HG03108 (cell line): ENCODE measurements at regions not wholly inside any gene's neighbourhood (a gene's known extent, or its start where the extent isn't known, plus 50 kb on each side); places are given as distances from the start of the nearest gene placed in this dataset.
"Not testable (repeated sequence)": the region's sequence is repeated elsewhere in the genome, so short reads cannot be mapped to it uniquely, and the experiment has no call there.

Experiments used
- ATAC-seq: cut with Tn5 transposase; IDR thresholded peaks from one replicate; pipeline ENCODE4 v1.9.1; 2021; ENCODE audit warnings: moderate library complexity; ENCODE audit not compliant: unreplicated experiment

- ATAC-seq: no peak
Measured at GRCh38 chr12:131407221-131408035, 303.5 kb upstream of the SFSWAP start.

- no peak for ATAC-seq
Measured at GRCh38 chr12:131408036-131408365, 302.9 kb upstream of the SFSWAP start.

- no peak for ATAC-seq
Measured at GRCh38 chr12:131408484-131408883, 302.4 kb upstream of the SFSWAP start.

GRCh38 chr12:131409211-131409610 lies 301.7 kb upstream of the SFSWAP start:
- no peak for ATAC-seq

GRCh38 chr12:131411827-131412226 lies 299.1 kb upstream of the SFSWAP start:
- not testable (repeated sequence) for ATAC-seq

- ATAC-seq: no peak
Measured at GRCh38 chr12:131413006-131413405, 297.9 kb upstream of the SFSWAP start.

GRCh38 chr12:131413471-131413870 lies 297.4 kb upstream of the SFSWAP start:
- ATAC-seq: no peak

GRCh38 chr12:131414155-131414922 lies 296.6 kb upstream of the SFSWAP start:
- ATAC-seq: not testable (repeated sequence)

- no peak for ATAC-seq
Measured at GRCh38 chr12:131415781-131416180, 295.1 kb upstream of the SFSWAP start.

- ATAC-seq: no peak
Measured at GRCh38 chr12:131418121-131418520, 292.8 kb upstream of the SFSWAP start.

- ATAC-seq: no peak
Measured at GRCh38 chr12:131418884-131419283, 292.0 kb upstream of the SFSWAP start.

GRCh38 chr12:131420867-131421447 lies 289.9 kb upstream of the SFSWAP start:
- no peak for ATAC-seq

GRCh38 chr12:131421509-131422186 lies 289.2 kb upstream of the SFSWAP start:
- no peak for ATAC-seq

GRCh38 chr12:131422187-131422520 lies 288.7 kb upstream of the SFSWAP start:
- no peak for ATAC-seq

- no peak for ATAC-seq
Measured at GRCh38 chr12:131422744-131423143, 288.1 kb upstream of the SFSWAP start.

GRCh38 chr12:131424270-131424669 lies 286.6 kb upstream of the SFSWAP start:
- no peak for ATAC-seq

- no peak for ATAC-seq
Measured at GRCh38 chr12:131425112-131426075, 285.5 kb upstream of the SFSWAP start.

- ATAC-seq: no peak
Measured at GRCh38 chr12:131428091-131428685, 282.7 kb upstream of the SFSWAP start.

GRCh38 chr12:131429221-131429620 lies 281.7 kb upstream of the SFSWAP start:
- ATAC-seq: not testable (repeated sequence)

- ATAC-seq: not testable (repeated sequence)
Measured at GRCh38 chr12:131429697-131430096, 281.2 kb upstream of the SFSWAP start.
